Glutamatergic neuron (in vitro differentiated cells): ENCODE measurements at regions not wholly inside any gene's neighbourhood (a gene's known extent, or its start where the extent isn't known, plus 50 kb on each side); places are given as distances from the start of the nearest gene placed in this dataset.

Experiments
- DNase-seq: peaks from one replicate; pipeline ENCODE4 v3.0.0; 2022
- H3K27ac Mint-ChIP-seq: one replicate; pipeline ENCODE4 v1.8.0; 2020; ENCODE audit warnings: mild to moderate bottlenecking, mixed read lengths, inconsistent platforms; ENCODE audit not compliant: unreplicated experiment
- H3K27me3 Mint-ChIP-seq: one replicate; pipeline ENCODE4 v1.8.0; 2020; ENCODE audit warnings: mild to moderate bottlenecking, moderate library complexity, mixed read lengths, inconsistent platforms; ENCODE audit not compliant: unreplicated experiment
- H3K36me3 Mint-ChIP-seq: one replicate; pipeline ENCODE4 v1.8.0; 2020; ENCODE audit warnings: mild to moderate bottlenecking, mixed read lengths, inconsistent platforms; ENCODE audit not compliant: unreplicated experiment
- H3K4me1 Mint-ChIP-seq: one replicate; pipeline ENCODE4 v1.8.0; 2020; ENCODE audit warnings: mild to moderate bottlenecking, low read depth, mixed read lengths, inconsistent platforms; ENCODE audit not compliant: unreplicated experiment
- H3K4me3 Mint-ChIP-seq: one replicate; pipeline ENCODE4 v1.8.0; 2020; ENCODE audit warnings: mild to moderate bottlenecking, mixed read lengths, inconsistent platforms; ENCODE audit not compliant: unreplicated experiment
- H3K9me3 Mint-ChIP-seq: one replicate; pipeline ENCODE4 v1.8.0; 2020; ENCODE audit warnings: mild to moderate bottlenecking, moderate library complexity, mixed read lengths, inconsistent platforms; ENCODE audit not compliant: unreplicated experiment
- TF ChIP-seq, protein P1 (sequence below): fragments of 200-600 bp; sonication (generic); IDR thresholded peaks from one replicate; pipeline ENCODE4 v1.5.0; 2021; ENCODE audit not compliant: partially characterized antibody, unreplicated experiment

- Mint-ChIP-seq H3K36me3 (peaks cover 17% of the 10 kb centered on the region), H3K27ac (no peak overlapping the region)
These were observed 78.6 kb upstream of the ZNF469 start for GRCh38 chr16:88303890-88304819.

DNA sequence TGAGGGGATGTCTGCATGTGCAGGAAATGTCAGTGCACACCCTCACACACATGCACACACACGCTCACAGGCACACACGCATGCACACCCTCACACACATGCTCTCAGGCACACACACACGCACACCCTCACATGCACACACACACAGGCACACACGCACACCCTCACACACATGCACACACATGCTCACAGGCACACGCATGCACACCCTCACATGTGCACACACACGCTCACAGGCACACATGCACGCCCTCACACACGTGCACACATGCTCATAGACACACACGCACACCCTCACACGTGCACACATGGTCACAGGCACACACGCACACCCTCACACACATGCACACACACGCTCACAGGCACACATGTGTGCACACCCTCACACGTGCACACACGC is 77.6 kb upstream of the ZNF469 start:
- TF ChIP-seq, protein P1, sequence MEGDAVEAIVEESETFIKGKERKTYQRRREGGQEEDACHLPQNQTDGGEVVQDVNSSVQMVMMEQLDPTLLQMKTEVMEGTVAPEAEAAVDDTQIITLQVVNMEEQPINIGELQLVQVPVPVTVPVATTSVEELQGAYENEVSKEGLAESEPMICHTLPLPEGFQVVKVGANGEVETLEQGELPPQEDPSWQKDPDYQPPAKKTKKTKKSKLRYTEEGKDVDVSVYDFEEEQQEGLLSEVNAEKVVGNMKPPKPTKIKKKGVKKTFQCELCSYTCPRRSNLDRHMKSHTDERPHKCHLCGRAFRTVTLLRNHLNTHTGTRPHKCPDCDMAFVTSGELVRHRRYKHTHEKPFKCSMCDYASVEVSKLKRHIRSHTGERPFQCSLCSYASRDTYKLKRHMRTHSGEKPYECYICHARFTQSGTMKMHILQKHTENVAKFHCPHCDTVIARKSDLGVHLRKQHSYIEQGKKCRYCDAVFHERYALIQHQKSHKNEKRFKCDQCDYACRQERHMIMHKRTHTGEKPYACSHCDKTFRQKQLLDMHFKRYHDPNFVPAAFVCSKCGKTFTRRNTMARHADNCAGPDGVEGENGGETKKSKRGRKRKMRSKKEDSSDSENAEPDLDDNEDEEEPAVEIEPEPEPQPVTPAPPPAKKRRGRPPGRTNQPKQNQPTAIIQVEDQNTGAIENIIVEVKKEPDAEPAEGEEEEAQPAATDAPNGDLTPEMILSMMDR: no peak
- Mint-ChIP-seq H3K27me3 (peaks cover 12% of the 10 kb centered on the region), H3K27ac (no peak overlapping the region), H3K4me3 (no peak overlapping the region), H3K36me3 (peaks cover 17% of the 10 kb centered on the region), H3K4me1 (peaks cover 5% of the 10 kb centered on the region), H3K9me3 (peaks cover 14% of the 10 kb centered on the region)
- no peak for DNase-seq

More at GRCh38 chr16:88303890-88304819, 78.6 kb upstream of the ZNF469 start:
- Mint-ChIP-seq H3K4me3 (no peak overlapping the region), H3K4me1 (peaks cover 5% of the 10 kb centered on the region), H3K9me3 (peaks cover 14% of the 10 kb centered on the region), H3K27me3 (peaks cover 11% of the 10 kb centered on the region)
- no peak for DNase-seq
- TF ChIP-seq, protein P1: no peak

DNA sequence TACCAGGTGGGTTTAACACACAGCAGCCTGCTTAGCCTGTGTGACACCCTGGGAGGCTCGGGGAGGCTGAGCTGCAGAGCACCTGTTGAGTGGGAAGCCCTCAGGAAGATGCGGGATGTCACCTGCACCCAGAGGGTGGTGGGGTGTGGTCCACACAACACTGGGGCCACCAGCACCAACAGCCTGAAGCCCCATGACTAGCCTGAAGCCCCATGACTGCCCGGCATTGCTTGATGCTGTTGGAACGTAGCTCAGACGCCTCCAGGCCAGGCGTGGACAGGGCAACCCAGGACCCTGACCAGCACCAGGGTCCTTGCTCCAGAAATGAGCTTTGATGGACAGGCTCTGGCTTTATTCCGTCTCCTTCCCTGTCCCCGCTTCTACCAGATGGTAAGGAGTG is 76.3 kb upstream of the ZNF469 start:
- peaks cover 17% of the 10 kb centered on the region for H3K36me3 Mint-ChIP-seq
- no peak overlapping the region for H3K27ac Mint-ChIP-seq
- peaks cover 16% of the 10 kb centered on the region for H3K27me3 Mint-ChIP-seq
- peaks cover 14% of the 10 kb centered on the region for H3K9me3 Mint-ChIP-seq
- no peak for DNase-seq
- H3K4me3 Mint-ChIP-seq: no peak overlapping the region
- TF ChIP-seq, protein P1: no peak
- peaks cover 5% of the 10 kb centered on the region for H3K4me1 Mint-ChIP-seq

- Mint-ChIP-seq H3K4me3 (no peak overlapping the region), H3K36me3 (peaks cover 20% of the 10 kb centered on the region), H3K27ac (no peak overlapping the region), H3K9me3 (peaks cover 14% of the 10 kb centered on the region), H3K4me1 (peaks cover 3% of the 10 kb centered on the region), H3K27me3 (peaks cover 16% of the 10 kb centered on the region)
- DNase-seq: no peak
- TF ChIP-seq, protein P1: no peak
These were observed 75.8 kb upstream of the ZNF469 start for GRCh38 chr16:88306860-88307545.
